ENCODE measurements at regions not wholly inside any gene's neighbourhood (a gene's known extent, or its start where the extent isn't known, plus 50 kb on each side); places are given as distances from the start of the nearest gene placed in this dataset.
A peak's percentile ranks its signal among the peaks of the same experiment; 100 is the strongest.
"Not testable (repeated sequence)": the region's sequence is repeated elsewhere in the genome, so short reads cannot be mapped to it uniquely, and the experiment has no call there.

- DNase-seq = no peak
Observed at GRCh38 chr2:133624551-133624950, 56.3 kb upstream of the NCKAP5 start.

- DNase-seq = no peak
Observed at GRCh38 chr2:133627741-133628140, 59.5 kb upstream of the NCKAP5 start.

- no peak for DNase-seq
Observed at GRCh38 chr2:133633309-133633708, 65.0 kb upstream of the NCKAP5 start.

- DNase-seq = no peak
Observed at GRCh38 chr2:133633881-133634409, 65.7 kb upstream of the NCKAP5 start.

- no peak for DNase-seq
Observed at GRCh38 chr2:133635131-133635530, 66.9 kb upstream of the NCKAP5 start.

- no peak for DNase-seq
Observed at GRCh38 chr2:133636287-133636686, 68.0 kb upstream of the NCKAP5 start.

GRCh38 chr2:133640103-133640502 lies 71.8 kb upstream of the NCKAP5 start:
- DNase-seq = no peak

GRCh38 chr2:133641497-133641896 lies 73.2 kb upstream of the NCKAP5 start:
- no peak for DNase-seq

- no peak for DNase-seq
Observed at GRCh38 chr2:133641942-133642725, 73.9 kb upstream of the NCKAP5 start.

- no peak for DNase-seq
Observed at GRCh38 chr2:133642791-133643191, 74.5 kb upstream of the NCKAP5 start.

- DNase-seq = no peak
Observed at GRCh38 chr2:133643863-133644262, 75.6 kb upstream of the NCKAP5 start.

GRCh38 chr2:133644846-133645245 lies 76.6 kb upstream of the NCKAP5 start:
- DNase-seq = no peak

- not testable (repeated sequence) for DNase-seq
Observed at GRCh38 chr2:133647386-133647785, 79.1 kb upstream of the NCKAP5 start.

- no peak for DNase-seq
Observed at GRCh38 chr2:133651861-133652260, 83.6 kb upstream of the NCKAP5 start.

GRCh38 chr2:133652398-133652797 lies 84.1 kb upstream of the NCKAP5 start:
- DNase-seq = peak; percentile 88

GRCh38 chr2:133653056-133653455 lies 84.8 kb upstream of the NCKAP5 start:
- DNase-seq = peak; percentile 39

- no peak for DNase-seq
Observed at GRCh38 chr2:133654949-133655348, 86.7 kb upstream of the NCKAP5 start.

GRCh38 chr2:133655610-133656009 lies 87.3 kb upstream of the NCKAP5 start:
- DNase-seq = no peak

- DNase-seq = no peak
Observed at GRCh38 chr2:133657591-133657990, 89.3 kb upstream of the NCKAP5 start.

GRCh38 chr2:133658020-133658903 lies 90.0 kb upstream of the NCKAP5 start:
- DNase-seq = no peak

- DNase-seq = no peak
Observed at GRCh38 chr2:133660510-133660909, 92.2 kb upstream of the NCKAP5 start.

- DNase-seq = no peak
Observed at GRCh38 chr2:133661392-133661791, 93.1 kb upstream of the NCKAP5 start.

- no peak for DNase-seq
Observed at GRCh38 chr2:133666621-133667020, 98.4 kb upstream of the NCKAP5 start.

- no peak for DNase-seq
Observed at GRCh38 chr2:133667085-133667484, 98.8 kb upstream of the NCKAP5 start.

Data from hindlimb muscle (tissue), 1 donor.